Left cardiac atrium (tissue), 4 donors: ENCODE measurements at regions not wholly inside any gene's neighbourhood (a gene's known extent, or its start where the extent isn't known, plus 50 kb on each side); places are given as distances from the start of the nearest gene placed in this dataset.
"Not testable (repeated sequence)": the region's sequence is repeated elsewhere in the genome, so short reads cannot be mapped to it uniquely, and the experiment has no call there.

Experiments
- ATAC-seq, 2 donors: fragments of 200-7000 bp; cut with Tn5 transposase; one replicate each; pipeline ENCODE4 v1.9.1; 2020; ENCODE audit warnings: mild to moderate bottlenecking in 2 of 2, moderate library complexity in 2 of 2
- DNase-seq: peaks from one replicate; pipeline ENCODE4 v3.0.0-alpha.2; 2020
- intact Hi-C, 2 donors: fragments of 100-400 bp; cut with DNase I; formaldehyde crosslinking; loops; one replicate each; pipeline versions ENCODE4 v1.14.1 to v1.15.1; 2022 to 2023
- donor health status: DM: no; HTN: yes; CAD: no.
- donor health status: DM: no; HTN: yes; CAD: no; lungs with severe emphysema.
- donor health status: DM: yes; HTN: yes; CAD: no.
- donor health status: Dilated cardiomyopathy.

GRCh38 chr14:89743828-89744227 lies 210.7 kb downstream of the EFCAB11 start:
- DNase-seq (no peak), ATAC-seq (no peak)
- intact Hi-C loops, result no loop called here

GRCh38 chr14:89740241-89740640 lies 214.3 kb downstream of the EFCAB11 start:
- intact Hi-C loops, result no loop called here
- no peak for ATAC-seq
- DNase-seq, result no peak

GRCh38 chr14:89736881-89737280 lies 217.6 kb downstream of the EFCAB11 start:
- ATAC-seq, result no peak
- no peak for DNase-seq
- intact Hi-C loops, result no loop called here

DNA sequence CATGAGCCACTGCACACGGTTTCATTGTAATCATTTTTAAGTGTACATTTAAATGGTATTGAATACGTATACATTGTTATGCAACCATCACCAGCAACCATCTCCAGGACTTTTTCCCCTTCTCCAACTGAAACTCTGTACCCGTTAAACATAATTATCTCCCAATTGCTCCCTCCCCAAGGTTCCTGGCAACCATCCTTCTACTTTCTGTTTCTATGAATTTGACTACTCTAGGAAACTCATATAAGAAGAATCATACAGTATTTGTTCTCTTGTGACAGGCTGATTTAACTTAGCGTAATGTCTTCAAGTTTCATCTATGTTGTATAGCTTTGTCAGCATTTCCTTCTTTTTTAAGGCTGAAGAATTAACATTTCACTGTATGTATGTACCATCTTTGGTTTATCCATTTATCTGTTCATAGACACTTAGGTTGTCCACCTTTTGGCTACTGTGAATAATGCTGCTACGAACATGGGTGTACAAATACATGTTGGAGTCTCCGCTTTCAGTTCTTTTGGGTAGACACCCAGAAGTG lies 223.1 kb downstream of the EFCAB11 start:
- ATAC-seq (no peak), DNase-seq (no peak)
- intact Hi-C loops, result no loop called here

GRCh38 chr14:89730687-89731086 lies 223.8 kb downstream of the EFCAB11 start:
- no peak for DNase-seq
- peak in 1 of 2 donors; percentile 38 for ATAC-seq
- intact Hi-C loops, result no loop called here

- ATAC-seq, result no peak
- intact Hi-C loops, result no loop called here
Measured at GRCh38 chr14:89728964-89729363, 225.6 kb downstream of the EFCAB11 start.

DNA sequence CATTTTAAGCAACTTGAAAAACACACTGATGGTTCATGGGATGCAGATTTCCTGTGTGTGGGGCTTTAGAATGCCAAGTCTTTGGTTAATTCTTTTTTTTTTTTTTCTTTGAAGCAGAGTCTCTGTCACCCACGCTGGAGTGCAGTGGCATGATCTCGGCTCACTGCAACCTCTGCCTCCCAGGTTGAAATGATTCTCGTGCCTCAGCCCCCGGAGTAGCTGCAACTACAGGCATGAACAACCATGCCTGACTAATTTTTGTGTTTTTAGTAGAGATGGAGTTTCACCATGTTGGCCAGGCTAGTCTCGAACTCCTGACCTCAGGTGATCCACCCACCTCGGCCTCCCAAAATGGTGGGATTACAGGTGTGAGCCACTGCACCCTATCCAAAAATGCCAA lies 228.3 kb downstream of the EFCAB11 start:
- intact Hi-C loops, ATAC-seq, DNase-seq: not testable (repeated sequence)

More at GRCh38 chr14:89728964-89729363, 225.6 kb downstream of the EFCAB11 start:
- DNase-seq, result no peak

DNA sequence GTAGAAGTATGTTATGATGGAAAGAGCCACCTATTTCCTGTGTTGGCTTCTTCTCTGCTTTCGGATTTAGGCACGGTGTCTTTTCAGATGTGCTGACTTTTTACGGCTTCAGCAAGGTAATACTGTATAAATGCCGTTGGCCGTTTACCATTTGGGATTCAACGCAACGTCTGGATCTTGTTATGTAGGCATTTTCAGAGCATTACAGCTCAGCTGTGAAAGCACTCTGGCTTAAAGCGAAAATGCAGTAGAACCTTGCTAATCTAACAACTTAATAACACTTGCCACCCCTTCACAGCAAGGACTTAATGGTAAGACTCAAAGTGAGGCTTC lies 229.9 kb downstream of the EFCAB11 start:
- DNase-seq (no peak), ATAC-seq (no peak)
- intact Hi-C loops, result no loop called here

DNA sequence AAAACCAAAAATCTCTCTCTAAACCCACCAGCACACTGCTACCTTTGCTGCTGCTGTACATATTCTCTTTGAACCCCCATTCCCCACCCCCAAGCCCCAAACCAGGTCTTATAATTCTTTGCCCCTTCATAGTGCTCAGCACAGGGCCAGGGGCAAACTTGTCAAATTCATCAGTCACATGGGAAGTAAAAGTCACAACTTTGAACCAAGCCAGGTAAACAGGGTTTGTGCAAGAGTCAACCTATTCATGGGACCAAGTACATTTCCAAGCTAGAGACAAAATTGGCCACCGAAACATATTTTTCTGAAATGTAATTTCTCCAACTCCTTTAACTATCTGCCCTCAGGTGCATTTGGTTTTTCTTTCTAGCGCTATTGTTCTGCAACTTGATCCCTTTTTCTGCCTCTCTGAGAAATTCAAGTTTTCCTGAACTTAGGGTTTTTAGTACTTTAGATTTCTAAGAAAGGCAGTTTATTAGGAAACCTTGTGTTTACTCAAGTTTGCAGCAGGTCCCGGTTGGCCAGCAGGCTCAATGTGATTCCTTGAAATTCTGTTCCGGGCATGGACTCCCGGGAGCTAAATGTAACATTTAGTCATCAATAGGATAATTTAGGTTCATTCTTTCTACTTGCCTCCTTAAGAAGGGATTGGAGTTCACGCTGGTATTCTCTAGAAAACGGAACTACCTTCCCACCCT lies 230.5 kb downstream of the EFCAB11 start:
- intact Hi-C loops, result no loop called here
- ATAC-seq (peak in 1 of 2 donors; percentile 11), DNase-seq (no peak)

DNA sequence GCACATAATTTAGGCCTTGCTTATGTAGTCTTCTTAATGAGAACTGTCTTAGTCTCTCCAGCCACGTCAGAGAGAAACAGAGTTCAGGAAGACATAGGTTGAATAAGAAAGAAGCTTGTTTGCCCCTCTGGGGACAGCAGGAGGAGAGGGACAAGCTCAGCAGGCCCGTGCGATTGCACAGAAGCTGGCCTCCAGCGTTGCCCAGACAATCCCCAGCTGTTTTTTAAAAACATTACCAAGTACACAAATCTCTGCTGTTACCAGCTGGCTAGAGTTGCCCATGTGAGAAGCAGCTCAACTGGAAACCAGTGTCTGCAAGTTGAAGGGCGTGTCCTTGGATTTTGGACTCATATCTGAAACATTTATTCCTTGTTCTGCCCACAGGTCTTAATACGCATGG lies 232.6 kb downstream of the EFCAB11 start:
- ATAC-seq (peak in 1 of 2 donors; percentile 45), DNase-seq (no peak)

GRCh38 chr14:89720741-89721729 lies 233.5 kb downstream of the EFCAB11 start:
- ATAC-seq (peak; percentile 86 to 90), DNase-seq (peak; percentile 39)
- intact Hi-C loops, result no loop called here

More for the DNA sequence above, 232.6 kb downstream of the EFCAB11 start:
- intact Hi-C loops, result no loop called here

GRCh38 chr14:89720076-89720687 lies 234.3 kb downstream of the EFCAB11 start:
- ATAC-seq (no peak), DNase-seq (no peak)
- intact Hi-C loops, result no loop called here

- DNase-seq, result no peak
- ATAC-seq, result peak in 1 of 2 donors; percentile 45
- intact Hi-C loops, result no loop called here
Measured at GRCh38 chr14:89719366-89720075, 235.0 kb downstream of the EFCAB11 start.

DNA sequence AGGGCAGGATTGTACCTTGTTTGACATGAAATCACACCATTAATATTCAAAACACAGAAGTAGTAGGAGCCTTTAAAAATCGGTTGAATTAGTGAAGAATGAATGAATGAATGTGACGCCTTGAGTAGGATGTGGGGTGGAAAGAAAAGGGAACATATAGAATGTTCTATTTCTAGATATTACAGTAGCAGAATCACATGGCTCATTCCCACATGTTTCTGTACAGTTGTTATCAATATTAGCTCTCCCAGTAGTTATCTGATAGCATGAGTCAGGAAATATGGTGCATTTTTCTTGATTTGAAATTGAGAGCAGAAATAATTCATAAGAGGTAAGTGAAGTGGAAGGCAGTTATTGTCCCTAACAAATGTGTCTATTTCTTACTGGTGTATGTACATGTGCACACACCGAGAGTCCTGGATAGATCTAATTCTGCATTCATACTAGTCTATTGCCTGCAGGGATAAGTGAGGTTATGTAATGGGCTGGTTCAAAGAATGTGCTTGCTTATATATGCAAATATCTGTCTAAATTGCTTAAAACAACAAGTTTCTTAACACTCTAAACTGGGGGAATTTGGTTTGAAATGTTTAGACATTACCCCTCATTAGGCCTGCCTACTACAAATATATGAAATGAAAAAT lies 245.4 kb downstream of the EFCAB11 start:
- no peak for ATAC-seq
- no peak for DNase-seq
- intact Hi-C loops, result no loop called here

GRCh38 chr14:89707086-89707485 lies 247.4 kb downstream of the EFCAB11 start:
- intact Hi-C loops, result no loop called here
- ATAC-seq, result no peak

GRCh38 chr14:89702876-89703200 lies 251.7 kb downstream of the EFCAB11 start:
- no peak for ATAC-seq
- intact Hi-C loops, result no loop called here
- DNase-seq, result no peak

More at GRCh38 chr14:89707086-89707485, 247.4 kb downstream of the EFCAB11 start:
- DNase-seq, result no peak

DNA sequence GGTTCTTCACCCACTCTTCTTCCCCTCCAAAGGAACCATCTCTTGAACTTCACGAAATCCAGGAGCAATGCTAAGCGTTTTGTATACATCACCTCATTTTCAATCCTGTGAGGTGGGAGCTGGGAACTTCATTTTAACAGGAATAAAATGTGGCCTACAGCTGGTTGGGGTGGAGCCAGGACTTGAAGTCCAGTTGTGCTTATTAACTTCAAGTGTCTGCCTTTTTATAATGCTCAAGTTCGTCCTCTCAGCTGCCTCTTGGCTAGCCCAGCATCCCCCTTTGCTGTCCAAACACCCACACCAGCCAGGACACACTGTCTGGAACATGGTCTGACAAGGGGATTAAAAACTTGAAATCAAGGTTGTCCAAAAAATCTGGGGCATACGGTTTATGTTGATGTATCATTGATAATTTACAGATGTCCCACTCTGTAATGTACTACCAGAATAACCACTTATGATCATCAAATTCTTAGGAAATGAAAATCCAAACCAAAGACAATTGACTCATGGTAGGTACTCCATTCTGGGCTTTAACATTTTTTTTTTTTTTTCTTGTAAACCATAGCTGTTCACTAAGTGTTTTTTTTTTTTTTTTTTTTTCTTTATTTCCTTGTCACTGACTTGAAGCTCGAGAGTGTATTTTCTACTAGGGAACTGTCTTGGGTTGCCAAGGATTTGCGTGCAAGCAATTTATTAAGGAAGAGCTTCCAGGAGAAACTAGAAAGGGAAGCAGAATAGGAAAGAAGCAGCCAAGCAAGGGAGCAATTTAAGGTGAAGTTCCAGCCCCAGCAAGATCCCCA lies 252.3 kb downstream of the EFCAB11 start:
- peak; percentile 55 to 86 for ATAC-seq
- peak; percentile 37 for DNase-seq
- intact Hi-C loops, result no loop called here
